LNCAP (cell line): ENCODE measurements at regions not wholly inside any gene's neighbourhood (a gene's known extent, or its start where the extent isn't known, plus 50 kb on each side); places are given as distances from the start of the nearest gene placed in this dataset.

Experiments used
- TF ChIP-seq, protein P1 (sequence below): fragments of 450-650 bp; IDR thresholded peaks from 2 replicates; pipeline ENCODE4 v1.5.1; 2017; ENCODE audit warnings: mild to moderate bottlenecking

DNA sequence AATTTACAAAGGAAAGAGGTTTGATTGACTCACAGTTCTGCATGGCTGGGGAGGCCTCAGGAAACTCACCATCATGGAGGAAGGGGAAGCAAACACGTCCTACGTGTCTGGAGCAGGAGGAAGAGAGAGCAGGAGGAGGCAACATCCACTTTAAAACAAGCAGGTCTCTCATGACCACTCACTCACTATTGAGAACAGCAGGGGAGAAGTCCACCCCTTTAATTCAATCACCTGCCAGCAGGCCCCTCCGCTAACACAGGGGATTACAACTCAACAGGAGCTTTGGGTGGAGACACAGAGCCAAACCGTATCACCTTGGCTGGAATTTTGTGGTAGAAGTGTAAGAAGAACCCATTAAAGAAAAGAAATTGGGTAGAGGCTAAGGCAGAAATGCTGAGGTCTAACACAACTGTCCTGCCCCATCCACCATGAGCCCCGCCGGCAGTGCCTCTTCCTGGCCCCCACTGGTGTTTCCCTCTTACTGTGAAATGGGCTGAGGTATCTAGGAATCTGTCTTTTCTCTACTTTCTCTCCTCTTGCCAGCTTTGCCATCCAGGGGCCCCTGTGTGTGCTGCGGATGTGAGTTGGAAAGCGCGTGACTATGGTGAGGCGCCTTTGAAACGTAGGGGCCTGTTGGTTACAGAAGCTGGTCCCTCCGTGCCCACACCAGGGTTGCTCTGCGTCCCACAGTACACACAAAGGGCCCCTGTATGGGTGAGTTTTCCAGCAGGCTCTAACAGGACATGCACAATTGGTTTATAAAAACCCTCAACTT lies 108.0 kb upstream of the TMEM132D start:
- TF ChIP-seq, protein P1, sequence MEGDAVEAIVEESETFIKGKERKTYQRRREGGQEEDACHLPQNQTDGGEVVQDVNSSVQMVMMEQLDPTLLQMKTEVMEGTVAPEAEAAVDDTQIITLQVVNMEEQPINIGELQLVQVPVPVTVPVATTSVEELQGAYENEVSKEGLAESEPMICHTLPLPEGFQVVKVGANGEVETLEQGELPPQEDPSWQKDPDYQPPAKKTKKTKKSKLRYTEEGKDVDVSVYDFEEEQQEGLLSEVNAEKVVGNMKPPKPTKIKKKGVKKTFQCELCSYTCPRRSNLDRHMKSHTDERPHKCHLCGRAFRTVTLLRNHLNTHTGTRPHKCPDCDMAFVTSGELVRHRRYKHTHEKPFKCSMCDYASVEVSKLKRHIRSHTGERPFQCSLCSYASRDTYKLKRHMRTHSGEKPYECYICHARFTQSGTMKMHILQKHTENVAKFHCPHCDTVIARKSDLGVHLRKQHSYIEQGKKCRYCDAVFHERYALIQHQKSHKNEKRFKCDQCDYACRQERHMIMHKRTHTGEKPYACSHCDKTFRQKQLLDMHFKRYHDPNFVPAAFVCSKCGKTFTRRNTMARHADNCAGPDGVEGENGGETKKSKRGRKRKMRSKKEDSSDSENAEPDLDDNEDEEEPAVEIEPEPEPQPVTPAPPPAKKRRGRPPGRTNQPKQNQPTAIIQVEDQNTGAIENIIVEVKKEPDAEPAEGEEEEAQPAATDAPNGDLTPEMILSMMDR: no peak

DNA sequence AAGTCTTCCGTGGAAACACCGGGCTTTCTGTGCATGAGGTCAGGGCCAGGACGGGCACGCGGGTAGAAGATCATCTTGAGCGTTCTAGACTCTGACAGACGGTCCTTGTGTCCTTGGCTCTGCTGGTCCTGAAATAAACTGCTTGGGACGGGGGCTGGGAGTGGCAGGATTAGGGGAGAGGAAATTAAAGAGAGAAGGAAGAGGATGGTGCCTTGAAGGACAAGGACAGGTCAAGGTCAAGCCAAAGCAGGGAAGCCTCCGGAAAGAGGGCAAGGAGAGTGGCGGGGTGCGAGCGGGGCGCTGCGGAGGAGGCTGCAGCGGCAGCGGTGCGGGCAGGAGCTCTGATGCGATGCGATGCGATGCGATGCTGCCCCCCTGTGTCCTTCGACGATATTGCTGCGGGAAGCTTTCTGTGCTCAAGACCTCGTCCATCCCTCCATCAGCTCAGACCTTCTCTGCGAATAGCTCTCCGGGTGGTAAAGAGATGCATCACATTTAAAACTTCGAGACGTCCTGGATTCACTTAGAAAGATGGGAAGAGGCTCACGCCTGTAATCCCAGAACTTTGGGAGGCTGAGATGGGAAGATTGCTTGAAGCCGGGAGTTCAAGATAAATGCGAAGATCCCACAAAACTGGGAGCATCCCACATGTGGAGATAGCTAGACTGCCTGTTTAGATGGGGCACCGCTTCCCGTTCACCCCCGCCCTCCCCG lies 110.1 kb upstream of the TMEM132D start:
- TF ChIP-seq, protein P1: peak; percentile 72

DNA sequence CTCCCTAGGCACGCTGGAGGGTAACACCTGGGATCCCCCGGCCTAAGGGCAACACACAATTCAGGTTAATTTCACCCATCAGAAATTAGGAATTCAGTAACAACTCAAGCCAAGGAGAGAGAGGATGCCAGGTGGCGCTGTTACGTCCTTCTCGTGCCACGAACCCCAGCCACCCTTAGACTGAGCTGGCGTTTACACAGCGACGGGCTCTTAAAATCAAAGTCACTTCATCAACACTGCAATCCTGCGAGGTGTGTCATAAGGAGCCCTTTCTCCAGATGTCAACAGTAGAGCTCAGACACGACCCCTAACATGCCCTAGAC lies 110.6 kb upstream of the TMEM132D start:
- TF ChIP-seq, protein P1: no peak

DNA sequence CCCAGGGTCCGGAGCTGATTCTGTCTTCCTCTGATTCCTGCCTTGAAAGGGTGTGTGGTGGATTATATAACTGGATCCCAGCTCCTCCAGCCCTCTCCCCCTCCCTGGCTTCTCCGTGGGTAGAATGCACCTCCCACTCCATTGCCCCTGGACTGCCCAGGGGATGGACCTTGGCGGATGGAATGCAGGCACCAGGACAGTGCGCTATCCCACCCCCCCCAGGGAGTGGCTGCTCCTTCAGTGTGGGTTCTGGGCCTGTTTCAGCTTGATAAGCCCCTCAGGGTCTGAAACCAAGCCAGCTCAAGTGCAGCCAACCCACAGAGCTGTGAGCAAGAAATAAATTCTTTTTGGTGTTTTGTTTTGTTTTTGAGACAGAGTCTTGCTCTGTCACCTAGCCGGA lies 112.4 kb upstream of the TMEM132D start:
- TF ChIP-seq, protein P1: no peak

DNA sequence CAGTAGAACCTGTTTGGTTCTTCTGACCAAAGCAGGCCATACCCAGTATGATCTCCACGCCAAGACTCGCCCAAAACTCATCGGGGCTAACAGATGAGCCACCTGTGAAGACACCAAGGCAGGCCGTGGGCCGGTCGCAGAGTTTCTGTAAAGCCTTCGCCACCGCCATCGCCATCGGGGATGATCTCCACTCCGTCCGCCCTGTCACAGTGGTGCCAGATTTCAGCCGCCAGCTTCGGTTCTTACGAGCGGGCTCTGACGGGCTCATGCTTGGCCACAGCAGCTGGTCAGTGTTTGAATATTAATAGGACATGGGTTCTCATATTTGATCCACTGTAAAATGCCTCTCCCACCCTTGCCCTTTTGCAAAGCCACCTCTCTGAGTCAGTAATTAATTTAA lies 113.2 kb upstream of the TMEM132D start:
- TF ChIP-seq, protein P1: no peak

DNA sequence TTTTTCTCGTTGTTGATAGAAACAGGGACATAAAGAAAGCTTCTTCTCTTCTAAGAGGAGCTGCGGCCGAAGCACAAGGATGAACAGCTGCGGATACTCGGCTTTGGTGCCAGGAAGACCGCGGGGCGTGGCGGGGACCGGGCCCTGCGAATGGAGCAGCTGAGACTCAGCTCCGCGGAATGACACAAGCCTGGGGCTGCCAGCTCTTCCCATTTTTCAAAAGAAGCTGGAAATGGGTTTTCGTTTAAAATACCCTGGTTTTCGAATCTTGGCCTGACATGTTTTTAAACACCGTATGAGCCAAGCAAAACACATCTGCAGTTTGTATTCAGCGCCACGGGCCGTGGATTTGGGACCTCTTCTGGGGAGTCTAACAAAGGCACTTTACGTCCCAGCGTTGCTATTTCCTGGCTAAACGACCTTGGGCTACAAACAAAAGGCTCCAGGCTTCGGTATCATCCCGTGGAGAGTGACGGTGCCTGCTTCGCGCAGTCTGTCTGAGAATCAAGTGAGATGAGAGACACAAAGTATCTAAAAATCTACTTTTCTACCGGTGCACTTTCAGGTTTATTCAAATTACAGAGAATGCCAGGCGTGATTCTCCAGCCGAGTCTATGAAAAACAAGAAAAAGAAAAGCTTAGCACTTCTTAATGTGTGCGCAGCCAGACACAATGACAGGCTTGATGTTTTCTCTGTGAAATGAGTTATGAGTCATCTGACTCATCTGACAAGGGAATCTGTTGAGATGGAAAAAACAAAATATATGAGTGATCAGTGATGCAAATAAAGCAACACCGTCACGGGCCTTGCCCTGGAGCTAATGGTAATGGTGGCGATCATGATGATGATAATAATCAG lies 114.0 kb upstream of the TMEM132D start:
- TF ChIP-seq, protein P1: no peak

DNA sequence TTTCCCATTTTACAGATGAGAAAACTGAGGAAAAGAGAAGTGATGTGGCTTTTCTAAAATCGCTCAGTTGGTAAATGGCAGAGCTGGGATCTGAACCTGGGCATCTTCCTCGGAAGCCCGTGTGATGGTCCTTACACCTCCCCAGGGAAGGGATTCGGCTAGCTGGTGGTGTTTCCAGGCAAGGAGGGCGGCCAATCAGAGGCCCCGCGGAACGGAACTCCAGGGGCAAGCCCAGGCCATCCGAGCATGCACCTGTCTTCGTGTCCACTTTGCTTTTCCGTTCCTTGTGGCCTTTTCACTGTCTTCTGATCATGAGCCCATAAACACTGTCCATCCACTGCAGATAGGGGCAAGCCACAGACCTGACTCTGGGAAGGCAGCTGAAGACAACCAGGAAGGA lies 114.8 kb upstream of the TMEM132D start:
- TF ChIP-seq, protein P1: no peak
